HCT116 (cell line): ENCODE measurements at regions not wholly inside any gene's neighbourhood (a gene's known extent, or its start where the extent isn't known, plus 50 kb on each side); places are given as distances from the start of the nearest gene placed in this dataset.

Experiments
- ATAC-seq: fragments of 200-7000 bp; cut with Tn5 transposase; 2 replicates; pipeline ENCODE4 v1.9.1; 2020; ENCODE audit warnings: mild to moderate bottlenecking, moderate library complexity
- BruUV-seq: library from RNA; stranded (reverse); fragments of 400-500 nt; replicated peaks from 2 replicates; lab custom pipeline; 2021; lab: Mats Ljungman, UMichigan
- CTCF ChIA-PET: fragments of 300-600 bp; sonication (Branson Sonifier 250); formaldehyde crosslinking; loops from one replicate; lab custom pipeline; 2021; ENCODE audit warnings: antibody characterized with exemption; lab: Charles Lee
- POLR2A ChIA-PET: fragments of 300-600, 350-600 bp; sonication (Branson Sonifier 250); formaldehyde crosslinking; loops from one replicate; lab custom pipeline; 2021; ENCODE audit warnings: antibody characterized with exemption; lab: Charles Lee
- RAD21 ChIA-PET, 2 experiments: fragments of 300-600 bp; sonication (Branson Sonifier 250); formaldehyde crosslinking; loops; one replicate each; lab custom pipeline; 2023; ENCODE audit warnings: low total read pairs in 2 of 2; ENCODE audit not compliant: uncharacterized antibody in 2 of 2, unreplicated experiment in 2 of 2, low non-redundant PET in 1 of 2; lab: Charles Lee
- DNase-seq: peaks from one replicate; pipeline ENCODE4 v3.0.0-alpha.2; 2010; ENCODE audit warnings: low read depth, low spot score
- H2AFZ ChIP-seq: fragments of 200-600 bp; shearing (Covaris generic), sonication (generic); 2 replicates; pipeline ENCODE4 v1.6.1; 2017; ENCODE audit warnings: low read depth, mixed run types, mixed read lengths, antibody characterized with exemption, low read length; ENCODE audit not compliant: poor library complexity, severe bottlenecking
- H3K27ac ChIP-seq: 2 replicates; pipeline ENCODE4 v1.5.1; 2012; ENCODE audit warnings: low read depth, low read length
- H3K27me3 ChIP-seq: fragments of 200-600 bp; sonication (generic); 2 replicates; pipeline ENCODE4 v1.6.1; 2016; ENCODE audit warnings: mixed run types, low read length, mixed read lengths; ENCODE audit not compliant: insufficient read depth
- H3K36me3 ChIP-seq, 2 experiments: fragments of 200-500 bp in 1 of 2; fragments of 200-600 bp in 1 of 2; sonication (Bioruptor generic) in 1 of 2; sonication (generic) in 1 of 2; 2 replicates each; pipeline versions ENCODE4 v1.5.1 to v1.6.1; 2014 to 2016; ENCODE audit warnings: low read length in 2 of 2, inconsistent platforms in 1 of 2, mixed read lengths in 1 of 2, mixed run types in 1 of 2; ENCODE audit not compliant: insufficient read depth in 2 of 2, control insufficient read depth in 1 of 2
- H3K4me1 ChIP-seq, 2 experiments: fragments of 200-600 bp in 1 of 2; sonication (generic) in 1 of 2; 2 replicates each; pipeline versions ENCODE4 v1.5.1 to v1.6.1; 2012 to 2017; ENCODE audit warnings: low read length in 2 of 2, inconsistent platforms in 1 of 2, mild to moderate bottlenecking in 1 of 2, mixed read lengths in 1 of 2, mixed run types in 1 of 2, moderate library complexity in 1 of 2; ENCODE audit not compliant: insufficient read depth in 2 of 2, control insufficient read depth in 1 of 2
- H3K4me2 ChIP-seq: fragments of 200-600 bp; sonication (generic); 2 replicates; pipeline ENCODE4 v1.6.1; 2017; ENCODE audit warnings: mixed run types, low read length, mixed read lengths
- H3K4me3 ChIP-seq, 2 experiments: fragments of 200-600 bp in 1 of 2; sonication (generic) in 1 of 2; replicated peaks in 1 of 2; 2 replicates each; pipeline ENCODE4 v1.5.1; 2011 to 2016; ENCODE audit warnings: low read length in 2 of 2, control low read depth in 1 of 2, low read depth in 1 of 2, mild to moderate bottlenecking in 1 of 2, mixed read lengths in 1 of 2, mixed run types in 1 of 2
- H3K79me2 ChIP-seq: fragments of 200-600 bp; sonication (generic); 2 replicates; pipeline ENCODE4 v1.6.1; 2017; ENCODE audit warnings: mild to moderate bottlenecking, mixed run types, low read length, moderate library complexity, mixed read lengths; ENCODE audit not compliant: insufficient read depth
- H3K9ac ChIP-seq: fragments of 200-600 bp; sonication (generic); 2 replicates; pipeline ENCODE4 v1.6.1; 2016; ENCODE audit warnings: low read length, mixed read lengths
- H3K9me2 ChIP-seq: fragments of 200-600 bp; sonication (generic), shearing (Covaris generic); 2 replicates; pipeline ENCODE4 v1.6.1; 2017; ENCODE audit warnings: mixed run types, mild to moderate bottlenecking, moderate library complexity; ENCODE audit not compliant: insufficient read depth
- H3K9me3 ChIP-seq, 2 experiments: fragments of 200-500 bp in 1 of 2; fragments of 200-600 bp in 1 of 2; sonication (Bioruptor generic) in 1 of 2; sonication (generic) in 1 of 2; 2 replicates each; pipeline ENCODE4 v1.6.1; 2014 to 2017; ENCODE audit warnings: low read length in 2 of 2, mixed read lengths in 2 of 2, inconsistent platforms in 1 of 2, low read depth in 1 of 2, mild to moderate bottlenecking in 1 of 2, mixed run types in 1 of 2, moderate library complexity in 1 of 2; ENCODE audit not compliant: control insufficient read depth in 1 of 2, insufficient read depth in 1 of 2
- H4K20me1 ChIP-seq: fragments of 200-600 bp; sonication (generic), shearing (Covaris generic); 2 replicates; pipeline ENCODE4 v1.6.1; 2017; ENCODE audit warnings: mixed run types, mild to moderate bottlenecking, moderate library complexity; ENCODE audit not compliant: insufficient read depth
- ATF3 ChIP-seq: IDR thresholded peaks from 2 replicates; pipeline ENCODE4 v1.6.1; 2012
- CBX3 ChIP-seq: IDR thresholded peaks from 2 replicates; pipeline ENCODE4 v1.6.1; 2012; ENCODE audit warnings: low read depth
- CEBPB ChIP-seq: IDR thresholded peaks from 2 replicates; pipeline ENCODE4 v1.6.1; 2012; ENCODE audit warnings: low read depth
- CTCF ChIP-seq, 3 experiments: fragments of 200-600 bp in 1 of 3; sonication (generic) in 1 of 3; IDR thresholded peaks in 2 of 3; conservative IDR thresholded peaks in 1 of 3; 2 replicates each; pipeline ENCODE4 v1.5.1; 2012 to 2017; ENCODE audit warnings: low read depth in 2 of 3, low read length in 2 of 3, antibody characterized with exemption in 1 of 3, borderline replicate concordance in 1 of 3, control low read depth in 1 of 3, mild to moderate bottlenecking in 1 of 3, mixed read lengths in 1 of 3, mixed run types in 1 of 3, moderate library complexity in 1 of 3; ENCODE audit not compliant: insufficient read depth in 1 of 3
- EGR1 ChIP-seq: IDR thresholded peaks from 2 replicates; pipeline ENCODE4 v1.6.1; 2012; ENCODE audit warnings: low read depth
- ELF1 ChIP-seq: IDR thresholded peaks from 2 replicates; pipeline ENCODE4 v1.6.1; 2012; ENCODE audit warnings: low read depth, borderline replicate concordance
- EZH2 ChIP-seq: fragments of 200-600 bp; sonication (generic); IDR thresholded peaks from 2 replicates; pipeline ENCODE4 v1.6.1; 2017; ENCODE audit warnings: antibody characterized with exemption, mixed run types
- EZH2phosphoT487 ChIP-seq: fragments of 200-600 bp; IDR thresholded peaks from 2 replicates; pipeline ENCODE4 v1.6.1; 2018; ENCODE audit warnings: antibody characterized with exemption, borderline replicate concordance
- FOSL1 ChIP-seq: IDR thresholded peaks from 2 replicates; pipeline ENCODE4 v1.6.1; 2012; ENCODE audit warnings: low read depth
- JUND ChIP-seq: IDR thresholded peaks from 2 replicates; pipeline ENCODE4 v1.6.1; 2012
- MAX ChIP-seq: IDR thresholded peaks from 2 replicates; pipeline ENCODE4 v1.6.1; 2012
- POLR2A ChIP-seq: IDR thresholded peaks from 2 replicates; pipeline ENCODE4 v1.7.0; 2011; ENCODE audit warnings: borderline replicate concordance; ENCODE audit not compliant: insufficient read depth, insufficient read length; ENCODE audit errors: extremely low read depth
- REST ChIP-seq: IDR thresholded peaks from 2 replicates; pipeline ENCODE4 v1.6.1; 2012; ENCODE audit warnings: low read depth
- SIN3A ChIP-seq: IDR thresholded peaks from 2 replicates; pipeline ENCODE4 v1.6.1; 2012; ENCODE audit warnings: low read depth
- SP1 ChIP-seq: IDR thresholded peaks from 2 replicates; pipeline ENCODE4 v1.6.1; 2012; ENCODE audit warnings: low read depth
- SRF ChIP-seq: IDR thresholded peaks from 2 replicates; pipeline ENCODE4 v1.6.1; 2012; ENCODE audit warnings: low read depth
- TCF7L2 ChIP-seq: IDR thresholded peaks from 2 replicates; pipeline ENCODE4 v1.7.0; 2011; ENCODE audit warnings: borderline replicate concordance, inconsistent platforms; ENCODE audit not compliant: insufficient read depth, insufficient read length; ENCODE audit errors: extremely low read depth
- YY1 ChIP-seq: IDR thresholded peaks from 2 replicates; pipeline ENCODE4 v1.6.1; 2011; ENCODE audit warnings: low read length, low read depth, moderate library complexity, mild to moderate bottlenecking; ENCODE audit not compliant: insufficient replicate concordance; ENCODE audit errors: extremely low read depth
- ZBTB33 ChIP-seq: IDR thresholded peaks from 2 replicates; pipeline ENCODE4 v1.6.1; 2011; ENCODE audit warnings: mild to moderate bottlenecking, low read length, moderate library complexity; ENCODE audit not compliant: insufficient replicate concordance; ENCODE audit errors: extremely low read depth
- ZFX ChIP-seq: fragments of 450-650 bp; IDR thresholded peaks from 2 replicates; pipeline ENCODE4 v1.6.1; 2017
- intact Hi-C: fragments of 100-400 bp; cut with micrococcal nuclease; formaldehyde crosslinking; loops from 2 replicates; pipeline ENCODE4 v1.10.0; 2022

- no peaks in the 10 kb centered on the region for H3K9me3 ChIP-seq
- H3K4me1 ChIP-seq = peaks cover 0 to 6% of the 10 kb centered on the region in 2 experiments; a peak in 1 of 4 replicates
- BruUV-seq = no TSS peak
- no peak overlapping the region for H3K4me2 ChIP-seq
- no peaks in the 10 kb centered on the region for H3K27me3 ChIP-seq
- no peaks in the 10 kb centered on the region for H3K79me2 ChIP-seq
- no peak for TF ChIP-seq CEBPB
- TF ChIP-seq EGR1 = no peak
- TF ChIP-seq JUND = no peak
- no peak for TF ChIP-seq ZFX
- no peak for TF ChIP-seq SP1
- TF ChIP-seq ELF1 = no peak
- no peak for TF ChIP-seq ZBTB33
- no peak for TF ChIP-seq CTCF (IDR thresholded peaks at IDR 0.05 in 2 of 3, conservative IDR thresholded peaks at IDR 0.05 in 1 of 3; ENCODE audit: borderline replicate concordance in 1 of 3, insufficient read depth in 1 of 3, low read depth in 2 of 3, low read length in 2 of 3)
- no peak for TF ChIP-seq YY1
- no peak for TF ChIP-seq SIN3A
- TF ChIP-seq TCF7L2 = no peak
- no peak for TF ChIP-seq EZH2
- no peak for TF ChIP-seq EZH2phosphoT487
- TF ChIP-seq FOSL1 = no peak
- no peak for TF ChIP-seq CBX3
- no peak for TF ChIP-seq REST
- no peak for TF ChIP-seq SRF
- no peak for TF ChIP-seq MAX
- TF ChIP-seq POLR2A = no peak
- no peak for TF ChIP-seq ATF3
- POLR2A ChIA-PET = no interaction called here
- CTCF ChIA-PET = no interaction called here
- no peaks in the 10 kb centered on the region for H4K20me1 ChIP-seq
- no peaks in the 10 kb centered on the region for H3K9me2 ChIP-seq
- DNase-seq (no peak), ATAC-seq (no peak)
- no peak overlapping the region for H3K27ac ChIP-seq
- H2AFZ ChIP-seq = no peak overlapping the region
- no peak overlapping the region for H3K4me3 ChIP-seq
- no peaks in the 10 kb centered on the region for H3K36me3 ChIP-seq
- RAD21 ChIA-PET = no interaction called here
- intact Hi-C loops = no loop called here
- no peak overlapping the region for H3K9ac ChIP-seq
These were observed 53.6 kb upstream of the CAB39 start for GRCh38 chr2:230658877-230659652.
